ENCODE measurements at regions not wholly inside any gene's neighbourhood (a gene's known extent, or its start where the extent isn't known, plus 50 kb on each side); places are given as distances from the start of the nearest gene placed in this dataset.

DNA sequence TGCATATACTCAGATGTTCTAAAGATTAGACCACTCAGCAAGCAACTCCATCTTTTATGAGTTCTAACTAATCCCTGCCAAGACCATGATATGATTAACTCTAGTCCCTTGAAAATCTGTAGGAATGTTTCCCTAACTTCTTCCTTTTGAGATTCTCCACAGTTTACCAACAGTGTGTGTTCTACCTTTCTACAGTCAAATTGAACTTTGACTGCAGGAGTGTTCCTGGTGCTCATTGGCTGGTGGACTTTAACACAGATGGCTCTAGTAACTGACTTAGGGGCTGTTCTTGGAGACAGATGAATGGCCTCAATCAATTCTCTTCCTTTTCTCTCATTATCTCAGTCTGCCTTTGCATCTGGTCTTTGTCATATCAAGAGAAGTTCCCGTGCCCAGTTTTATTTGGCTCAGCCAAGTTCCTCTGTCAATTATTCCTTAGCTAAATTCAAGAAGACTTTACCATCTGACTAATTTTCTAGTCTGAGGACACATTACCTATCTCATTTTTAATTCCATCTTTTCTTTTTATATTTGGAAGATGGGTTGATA lies 643.9 kb upstream of the CAMK1G start:
- Histone ChIP-seq H3K9ac (ENCODE audit: low read depth, low read length) (no peak overlapping the region), H3K4me1 (ENCODE audit: insufficient read depth, low read length) (no peaks in the 10 kb centered on the region), H3K36me3 (ENCODE audit: insufficient read depth, low read length) (no peaks in the 10 kb centered on the region), H3K9me3 (ENCODE audit: control insufficient read depth, insufficient read depth, low read length) (no peaks in the 10 kb centered on the region)

DNA sequence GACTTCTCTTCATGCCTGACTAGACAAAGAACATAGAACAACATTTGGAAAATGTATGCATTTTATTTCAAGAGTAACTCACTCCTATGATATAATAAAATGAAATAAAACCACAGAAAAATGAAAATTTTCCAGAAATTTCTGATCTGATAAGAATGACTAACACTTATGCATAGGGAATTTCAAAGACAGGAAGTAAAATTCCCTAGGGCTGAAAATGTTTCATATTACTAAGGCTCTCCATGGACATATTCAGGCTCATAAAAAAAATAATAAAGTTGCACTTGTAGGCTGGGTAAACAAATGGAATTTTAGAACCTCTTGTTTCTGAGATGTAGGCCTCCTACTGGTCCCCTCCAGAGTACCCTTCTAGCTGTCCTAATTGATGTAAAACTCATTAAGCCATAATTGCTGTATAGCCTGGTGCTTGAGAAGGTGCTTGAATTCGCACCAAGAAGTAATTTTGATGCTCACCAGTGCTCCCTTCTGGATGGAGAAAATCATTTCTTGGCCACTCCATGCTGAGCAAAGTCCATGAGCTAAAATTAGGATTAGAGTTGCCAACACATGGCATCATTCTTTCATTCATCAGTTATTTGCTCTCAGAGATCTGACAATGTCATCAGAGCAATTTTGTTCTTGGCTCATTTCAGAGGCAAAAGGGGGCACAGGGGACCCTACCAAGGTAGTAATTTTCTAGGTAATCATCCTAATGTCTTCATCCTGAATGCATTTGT lies 641.0 kb upstream of the CAMK1G start:
- Histone ChIP-seq H3K9me3 (ENCODE audit: control insufficient read depth, insufficient read depth, low read length) (no peaks in the 10 kb centered on the region), H3K9ac (ENCODE audit: low read depth, low read length) (no peak overlapping the region), H3K36me3 (ENCODE audit: insufficient read depth, low read length) (no peaks in the 10 kb centered on the region), H3K4me1 (ENCODE audit: insufficient read depth, low read length) (no peaks in the 10 kb centered on the region)

DNA sequence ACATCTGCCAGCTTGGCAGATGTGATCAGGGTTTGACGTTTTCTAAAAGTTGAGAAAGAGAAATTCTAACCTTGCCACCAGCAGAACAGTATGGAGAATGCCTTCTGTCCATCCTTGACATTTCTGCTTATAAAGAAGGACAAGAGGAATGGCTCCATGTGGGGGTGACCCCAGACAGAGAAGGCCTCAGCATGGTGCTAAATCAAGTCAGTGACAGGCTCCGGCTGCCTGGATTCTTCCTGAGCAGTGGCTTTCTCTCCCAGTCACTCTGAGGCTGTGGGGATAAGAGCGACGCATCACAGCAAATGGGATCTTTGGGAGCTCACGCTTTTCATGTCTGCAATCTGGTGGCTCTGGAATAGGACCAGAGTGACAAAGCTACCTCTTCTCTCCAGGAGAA lies 640.2 kb upstream of the CAMK1G start:
- Histone ChIP-seq H3K9me3 (ENCODE audit: control insufficient read depth, insufficient read depth, low read length) (no peaks in the 10 kb centered on the region), H3K36me3 (ENCODE audit: insufficient read depth, low read length) (no peaks in the 10 kb centered on the region), H3K4me1 (ENCODE audit: insufficient read depth, low read length) (no peaks in the 10 kb centered on the region), H3K9ac (ENCODE audit: low read depth, low read length) (no peak overlapping the region)

DNA sequence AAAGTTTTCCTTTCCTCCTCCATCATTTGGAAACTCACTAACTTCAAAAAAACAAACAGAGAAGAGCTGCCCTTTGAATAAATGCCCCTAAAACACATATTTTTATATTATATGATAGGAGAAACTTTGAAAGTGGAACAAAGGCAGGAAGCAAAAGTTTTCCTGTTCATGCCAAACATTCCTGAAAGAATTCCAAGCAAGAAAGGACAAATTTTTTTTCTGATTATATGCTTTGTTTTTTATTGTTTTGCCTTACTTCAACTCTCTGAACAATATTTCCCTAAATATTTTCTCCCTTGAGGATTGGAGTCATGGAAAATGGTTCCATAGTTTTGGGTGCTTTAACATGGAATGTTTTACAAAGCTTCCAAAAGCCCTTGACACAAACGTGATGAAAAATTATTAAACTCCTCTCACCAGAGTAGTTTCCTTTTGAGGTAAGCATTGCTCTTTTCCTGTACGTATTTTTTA lies 638.5 kb upstream of the CAMK1G start:
- H3K36me3 ChIP-seq (ENCODE audit: insufficient read depth, low read length): no peaks in the 10 kb centered on the region
- H3K9ac ChIP-seq (ENCODE audit: low read depth, low read length): no peak overlapping the region
- H3K9me3 ChIP-seq (ENCODE audit: control insufficient read depth, insufficient read depth, low read length): no peaks in the 10 kb centered on the region
- no peaks in the 10 kb centered on the region for H3K4me1 ChIP-seq (ENCODE audit: insufficient read depth, low read length)

- Histone ChIP-seq H3K9ac (ENCODE audit: low read depth, low read length) (no peak overlapping the region), H3K36me3 (ENCODE audit: insufficient read depth, low read length) (no peaks in the 10 kb centered on the region), H3K9me3 (ENCODE audit: control insufficient read depth, insufficient read depth, low read length) (no peaks in the 10 kb centered on the region), H3K4me1 (ENCODE audit: insufficient read depth, low read length) (no peaks in the 10 kb centered on the region)
Observed at GRCh38 chr1:208950206-208950605, 633.3 kb upstream of the CAMK1G start.

- no peaks in the 10 kb centered on the region for H3K4me1 ChIP-seq (ENCODE audit: insufficient read depth, low read length)
- no peak overlapping the region for H3K9ac ChIP-seq (ENCODE audit: low read depth, low read length)
- no peaks in the 10 kb centered on the region for H3K9me3 ChIP-seq (ENCODE audit: control insufficient read depth, insufficient read depth, low read length)
- no peaks in the 10 kb centered on the region for H3K36me3 ChIP-seq (ENCODE audit: insufficient read depth, low read length)
Observed at GRCh38 chr1:208951026-208951525, 632.4 kb upstream of the CAMK1G start.

GRCh38 chr1:208951908-208952307 lies 631.6 kb upstream of the CAMK1G start:
- Histone ChIP-seq H3K9me3 (ENCODE audit: control insufficient read depth, insufficient read depth, low read length) (no peaks in the 10 kb centered on the region), H3K36me3 (ENCODE audit: insufficient read depth, low read length) (no peaks in the 10 kb centered on the region), H3K9ac (ENCODE audit: low read depth, low read length) (no peak overlapping the region), H3K4me1 (ENCODE audit: insufficient read depth, low read length) (no peaks in the 10 kb centered on the region)

GRCh38 chr1:208962867-208963266 lies 620.6 kb upstream of the CAMK1G start:
- H3K4me1 ChIP-seq (ENCODE audit: insufficient read depth, low read length): no peaks in the 10 kb centered on the region
- H3K9ac ChIP-seq (ENCODE audit: low read depth, low read length): no peak overlapping the region
- no peaks in the 10 kb centered on the region; the same call in none of the 2 replicates for H3K9me3 ChIP-seq (ENCODE audit: control insufficient read depth, insufficient read depth, low read length)
- H3K36me3 ChIP-seq (ENCODE audit: insufficient read depth, low read length): no peaks in the 10 kb centered on the region

DNA sequence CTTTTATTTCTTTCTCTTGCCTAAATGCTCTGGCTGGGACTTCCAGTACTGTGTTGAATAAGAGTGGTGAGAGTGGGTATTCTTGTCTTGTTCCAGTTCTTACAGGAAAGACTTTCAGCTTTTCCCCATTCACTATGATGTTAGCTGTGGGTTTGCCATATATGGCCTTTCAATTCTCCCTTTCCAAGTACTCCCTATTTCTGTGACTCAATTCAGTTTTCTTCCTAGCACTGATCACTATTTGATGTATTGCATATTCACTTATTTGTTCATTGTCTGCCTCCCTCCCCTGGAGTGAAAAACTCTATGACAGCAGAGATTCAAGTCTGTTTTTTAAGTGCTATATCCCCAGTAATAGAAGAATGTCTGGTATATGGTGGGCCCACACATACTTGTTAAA lies 618.2 kb upstream of the CAMK1G start:
- Histone ChIP-seq H3K9ac (ENCODE audit: low read depth, low read length) (no peak overlapping the region), H3K36me3 (ENCODE audit: insufficient read depth, low read length) (no peaks in the 10 kb centered on the region), H3K9me3 (ENCODE audit: control insufficient read depth, insufficient read depth, low read length) (no peaks in the 10 kb centered on the region; the same call in 1 of the 2 replicates), H3K4me1 (ENCODE audit: insufficient read depth, low read length) (no peaks in the 10 kb centered on the region)

DNA sequence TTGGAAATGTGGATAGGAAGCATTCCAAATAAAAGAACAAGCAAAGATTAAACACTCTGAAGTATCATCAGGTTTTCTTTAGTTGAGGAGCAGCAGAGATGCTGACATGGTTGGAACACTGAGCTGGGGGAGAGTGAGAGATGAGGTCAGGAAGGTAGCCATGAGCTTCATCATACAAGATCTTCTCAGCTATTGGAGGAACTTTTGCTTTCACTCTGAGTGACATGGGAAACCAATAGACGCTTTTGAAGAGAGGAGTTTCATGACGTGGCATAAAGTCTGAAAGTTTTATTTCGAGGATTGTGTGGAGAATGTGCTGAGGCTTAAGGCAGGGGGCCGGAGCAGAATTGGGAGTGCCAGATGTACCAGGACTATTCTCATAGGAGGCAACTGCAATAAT lies 616.2 kb upstream of the CAMK1G start:
- H3K4me1 ChIP-seq (ENCODE audit: insufficient read depth, low read length): no peaks in the 10 kb centered on the region
- H3K9me3 ChIP-seq (ENCODE audit: control insufficient read depth, insufficient read depth, low read length): no peaks in the 10 kb centered on the region
- no peaks in the 10 kb centered on the region for H3K36me3 ChIP-seq (ENCODE audit: insufficient read depth, low read length)
- no peak overlapping the region for H3K9ac ChIP-seq (ENCODE audit: low read depth, low read length)

- no peaks in the 10 kb centered on the region for H3K9me3 ChIP-seq (ENCODE audit: control insufficient read depth, insufficient read depth, low read length)
- no peak overlapping the region for H3K9ac ChIP-seq (ENCODE audit: low read depth, low read length)
- H3K36me3 ChIP-seq (ENCODE audit: insufficient read depth, low read length): no peaks in the 10 kb centered on the region
- H3K4me1 ChIP-seq (ENCODE audit: insufficient read depth, low read length): no peaks in the 10 kb centered on the region
Observed at GRCh38 chr1:208974717-208975116, 608.8 kb upstream of the CAMK1G start.

DNA sequence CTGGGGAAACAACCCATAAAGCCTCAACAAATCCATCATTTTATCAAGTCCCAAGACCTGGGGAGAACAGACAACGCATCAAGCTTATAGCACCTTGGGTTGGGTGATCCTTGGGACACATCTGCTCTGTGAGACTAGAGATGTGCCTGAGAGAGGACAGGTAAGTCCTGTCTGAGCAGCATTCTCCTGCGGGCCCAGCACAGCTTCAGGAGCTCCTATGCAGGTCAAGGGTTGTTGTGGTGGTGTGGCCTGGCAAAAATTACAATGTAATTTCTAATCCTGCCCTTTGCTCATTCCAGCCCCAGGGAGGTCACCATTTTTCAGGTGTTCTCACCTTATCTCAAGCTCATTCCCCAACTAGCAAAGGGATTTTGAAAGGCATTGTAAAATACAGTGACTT lies 608.1 kb upstream of the CAMK1G start:
- Histone ChIP-seq H3K9me3 (ENCODE audit: control insufficient read depth, insufficient read depth, low read length) (no peaks in the 10 kb centered on the region), H3K36me3 (ENCODE audit: insufficient read depth, low read length) (no peaks in the 10 kb centered on the region), H3K9ac (ENCODE audit: low read depth, low read length) (no peak overlapping the region), H3K4me1 (ENCODE audit: insufficient read depth, low read length) (no peaks in the 10 kb centered on the region)

DNA sequence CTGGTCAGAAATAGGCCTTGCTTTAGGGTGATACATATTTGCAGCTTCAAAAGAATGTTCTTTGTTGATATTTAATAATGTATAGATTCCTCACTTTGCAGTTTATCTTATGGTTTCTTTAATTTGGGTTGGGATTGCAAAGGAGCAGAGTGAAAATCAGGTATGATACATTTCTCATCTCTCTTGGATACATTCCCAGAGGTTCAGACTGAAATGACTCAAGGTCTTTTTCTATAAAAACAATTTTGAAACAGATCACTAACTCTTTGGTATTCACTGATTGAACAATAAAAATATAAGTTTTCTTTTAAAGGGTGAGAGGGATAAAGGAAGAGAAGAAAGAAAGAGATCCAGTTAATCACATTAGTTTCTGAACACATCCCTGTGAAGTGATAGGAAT lies 606.5 kb upstream of the CAMK1G start:
- no peaks in the 10 kb centered on the region for H3K9me3 ChIP-seq (ENCODE audit: control insufficient read depth, insufficient read depth, low read length)
- no peaks in the 10 kb centered on the region for H3K36me3 ChIP-seq (ENCODE audit: insufficient read depth, low read length)
- no peaks in the 10 kb centered on the region for H3K4me1 ChIP-seq (ENCODE audit: insufficient read depth, low read length)
- no peak overlapping the region for H3K9ac ChIP-seq (ENCODE audit: low read depth, low read length)

GRCh38 chr1:208977638-208978256 lies 605.8 kb upstream of the CAMK1G start:
- Histone ChIP-seq H3K4me1 (ENCODE audit: insufficient read depth, low read length) (no peaks in the 10 kb centered on the region), H3K9me3 (ENCODE audit: control insufficient read depth, insufficient read depth, low read length) (no peaks in the 10 kb centered on the region), H3K36me3 (ENCODE audit: insufficient read depth, low read length) (no peaks in the 10 kb centered on the region), H3K9ac (ENCODE audit: low read depth, low read length) (no peak overlapping the region)

- Histone ChIP-seq H3K9me3 (ENCODE audit: control insufficient read depth, insufficient read depth, low read length) (no peaks in the 10 kb centered on the region), H3K4me1 (ENCODE audit: insufficient read depth, low read length) (no peaks in the 10 kb centered on the region), H3K9ac (ENCODE audit: low read depth, low read length) (no peak overlapping the region), H3K36me3 (ENCODE audit: insufficient read depth, low read length) (no peaks in the 10 kb centered on the region)
Observed at GRCh38 chr1:208979776-208980175, 603.7 kb upstream of the CAMK1G start.

All from ES-I3 (cell line).